GM10248 (cell line): ENCODE measurements at regions not wholly inside any gene's neighbourhood (a gene's known extent, or its start where the extent isn't known, plus 50 kb on each side); places are given as distances from the start of the nearest gene placed in this dataset.

Experiments
- CTCF ChIA-PET: fragments of 300-600 bp; sonication (Branson Sonifier 250); formaldehyde crosslinking; extraction: SDS; loops from one replicate; lab custom pipeline; 2021; ENCODE audit warnings: antibody characterized with exemption; lab: Yijun Ruan, JAX
- POLR2A ChIA-PET: fragments of 350-650 bp; sonication (Branson Sonifier 250); formaldehyde crosslinking; extraction: SDS; loops from one replicate; lab custom pipeline; 2020; ENCODE audit warnings: antibody characterized with exemption; lab: Yijun Ruan, JAX
- DNase-seq: peaks from one replicate; pipeline ENCODE4 v3.0.0; 2012; ENCODE audit errors: extremely low spot score
- TF ChIP-seq, protein P1 (sequence below): IDR thresholded peaks from 2 replicates; pipeline ENCODE4 v1.5.1; 2012; ENCODE audit warnings: mild to moderate bottlenecking, low read depth; ENCODE audit errors: extremely low read depth, missing control alignments, control extremely low read depth

DNA sequence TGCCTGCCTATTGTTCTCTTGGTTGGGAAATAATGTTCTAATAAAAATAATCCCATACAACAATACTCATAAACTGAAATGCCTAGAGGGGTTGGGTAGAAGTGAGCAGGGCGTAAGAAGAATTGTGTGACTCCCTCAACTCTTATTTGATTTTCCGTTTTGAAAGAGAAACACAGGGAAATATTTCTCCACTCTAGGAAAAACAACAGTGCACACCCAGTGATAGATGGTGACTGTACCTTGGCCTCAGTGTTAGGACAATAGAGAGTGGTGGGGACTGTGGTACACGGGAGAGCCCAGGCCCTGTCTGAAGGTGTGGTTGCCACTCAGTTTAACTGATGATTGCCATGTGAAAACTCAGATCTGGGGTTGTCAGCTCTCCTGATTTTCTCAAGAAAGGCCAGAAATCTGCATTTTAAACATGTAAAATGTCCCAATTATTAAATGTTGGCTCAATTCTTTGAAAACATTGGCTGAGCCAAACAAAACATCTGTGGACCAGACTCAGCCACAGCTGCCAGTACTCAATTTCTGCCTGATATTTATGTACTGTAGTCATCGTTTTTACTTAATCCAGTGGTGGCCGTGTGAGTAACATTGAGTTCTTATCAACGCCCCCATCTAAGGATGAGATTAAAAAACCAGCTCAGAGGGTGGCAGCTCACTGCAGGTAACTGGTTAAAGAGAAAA, 103.8 kb upstream of the ZNF618 start:
- ChIA-PET POLR2A (no interaction called here), CTCF (no interaction called here)
- DNase-seq, result no peak
- TF ChIP-seq, protein P1, sequence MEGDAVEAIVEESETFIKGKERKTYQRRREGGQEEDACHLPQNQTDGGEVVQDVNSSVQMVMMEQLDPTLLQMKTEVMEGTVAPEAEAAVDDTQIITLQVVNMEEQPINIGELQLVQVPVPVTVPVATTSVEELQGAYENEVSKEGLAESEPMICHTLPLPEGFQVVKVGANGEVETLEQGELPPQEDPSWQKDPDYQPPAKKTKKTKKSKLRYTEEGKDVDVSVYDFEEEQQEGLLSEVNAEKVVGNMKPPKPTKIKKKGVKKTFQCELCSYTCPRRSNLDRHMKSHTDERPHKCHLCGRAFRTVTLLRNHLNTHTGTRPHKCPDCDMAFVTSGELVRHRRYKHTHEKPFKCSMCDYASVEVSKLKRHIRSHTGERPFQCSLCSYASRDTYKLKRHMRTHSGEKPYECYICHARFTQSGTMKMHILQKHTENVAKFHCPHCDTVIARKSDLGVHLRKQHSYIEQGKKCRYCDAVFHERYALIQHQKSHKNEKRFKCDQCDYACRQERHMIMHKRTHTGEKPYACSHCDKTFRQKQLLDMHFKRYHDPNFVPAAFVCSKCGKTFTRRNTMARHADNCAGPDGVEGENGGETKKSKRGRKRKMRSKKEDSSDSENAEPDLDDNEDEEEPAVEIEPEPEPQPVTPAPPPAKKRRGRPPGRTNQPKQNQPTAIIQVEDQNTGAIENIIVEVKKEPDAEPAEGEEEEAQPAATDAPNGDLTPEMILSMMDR, result no peak

DNA sequence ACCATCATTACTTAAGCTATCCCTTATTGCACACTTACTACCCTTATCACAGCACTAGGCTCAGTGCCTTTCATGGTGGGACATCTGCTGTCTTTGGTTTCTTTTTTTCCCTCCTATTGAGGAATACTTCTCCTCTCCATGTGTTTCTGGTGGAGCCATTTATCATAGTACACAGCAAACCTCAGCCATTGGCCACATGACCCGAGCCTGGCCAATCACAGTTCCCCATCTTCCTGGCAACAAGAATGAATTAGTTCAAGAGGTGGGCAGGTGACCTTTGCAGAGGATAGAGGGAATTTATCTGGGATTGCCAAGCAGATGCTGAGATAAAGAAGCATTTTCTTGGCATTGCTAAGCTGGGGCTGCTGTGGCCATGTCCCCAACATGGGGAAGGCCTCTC, 101.1 kb upstream of the ZNF618 start:
- ChIA-PET CTCF (no interaction called here), POLR2A (no interaction called here)
- TF ChIP-seq, protein P1, result no peak
- DNase-seq, result no peak

DNA sequence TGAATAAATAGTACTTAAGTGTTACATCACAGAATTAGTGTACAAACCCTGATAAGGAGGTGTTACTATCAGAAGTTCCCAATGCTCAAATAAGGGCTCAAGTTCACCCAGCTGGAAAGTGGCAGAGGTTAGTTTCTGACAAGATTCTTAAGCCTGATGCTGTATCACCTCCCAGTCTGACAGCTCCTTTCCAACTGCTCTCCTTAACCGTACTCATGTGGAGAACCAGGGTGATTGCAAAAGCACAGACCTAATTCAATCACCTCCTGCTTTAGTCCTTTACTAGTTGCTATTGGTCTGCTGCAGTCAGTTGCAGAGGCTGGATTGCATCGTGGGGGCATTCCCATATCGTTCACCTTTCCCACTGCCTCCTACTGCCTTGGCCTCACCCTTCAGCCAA, 100.4 kb upstream of the ZNF618 start:
- DNase-seq, result no peak
- CTCF ChIA-PET, result no interaction called here
- POLR2A ChIA-PET, result no interaction called here
- TF ChIP-seq, protein P1, result no peak

DNA sequence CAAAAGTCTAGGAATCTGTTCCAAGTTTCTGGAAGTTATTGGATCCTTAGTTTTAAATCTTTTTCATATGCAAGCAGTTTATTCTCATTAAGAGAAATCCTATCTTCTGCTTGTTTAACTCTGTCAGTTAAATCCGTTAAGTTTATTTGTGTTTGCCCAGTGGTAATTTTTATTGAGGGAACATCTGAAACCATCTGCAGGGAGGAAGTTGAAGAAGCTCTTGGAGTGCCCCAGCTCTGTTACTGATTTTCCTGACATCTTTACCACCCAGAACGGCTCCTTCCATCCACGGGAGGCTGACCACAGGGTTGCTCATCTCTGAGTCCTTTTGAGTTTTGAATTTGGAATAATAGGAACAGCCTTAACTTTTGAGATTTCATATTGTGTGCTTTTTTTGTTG, 99.9 kb upstream of the ZNF618 start:
- no peak for DNase-seq
- POLR2A ChIA-PET, result no interaction called here
- TF ChIP-seq, protein P1, result no peak
- CTCF ChIA-PET, result no interaction called here

DNA sequence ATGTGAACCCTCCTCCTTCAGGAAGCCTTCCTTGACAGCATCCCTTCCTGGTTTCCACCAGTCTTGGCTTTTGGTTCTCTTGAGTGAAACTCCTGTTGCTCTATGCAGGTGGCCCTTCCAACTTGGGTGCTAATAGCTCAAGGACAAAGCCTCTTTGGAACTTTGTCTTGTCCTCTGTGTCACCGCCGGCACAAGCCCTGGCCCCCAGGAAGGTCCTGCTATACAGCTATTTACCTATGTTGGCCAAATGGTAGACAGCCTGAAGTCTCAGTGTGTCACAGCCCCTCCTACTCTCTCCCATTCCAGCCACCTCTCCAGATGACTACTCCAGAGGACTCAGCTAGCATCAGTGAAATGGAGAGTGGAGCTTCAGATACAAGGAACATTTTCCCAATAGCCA, 94.7 kb upstream of the ZNF618 start:
- ChIA-PET CTCF (interaction anchor here (1.1 to 2.1 kb wide), 2 partner anchors 19 to 335 kb away, joined by 3 to 5 read pairs; no protein-coding TSS in a partner anchor), POLR2A (no interaction called here)
- TF ChIP-seq, protein P1, result no peak
- DNase-seq, result no peak

DNA sequence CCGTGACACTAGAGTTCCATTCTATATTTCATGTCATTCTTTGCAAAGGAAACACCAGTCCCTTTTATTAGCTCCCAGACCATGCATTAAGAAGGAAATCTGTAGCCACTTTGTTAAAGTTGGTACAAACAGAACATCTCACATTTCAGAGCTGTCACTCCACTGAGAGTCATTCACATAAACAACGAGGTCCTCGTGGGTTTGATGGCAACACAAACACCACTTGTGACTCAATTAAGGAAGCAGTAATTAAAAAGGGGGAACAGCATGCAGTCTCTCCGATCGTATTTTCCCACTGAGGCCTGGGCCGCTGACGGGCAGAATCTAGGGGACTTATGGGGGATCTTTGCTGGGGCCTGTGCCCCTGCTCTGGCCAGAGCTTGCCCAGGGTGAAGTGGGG, 94.2 kb upstream of the ZNF618 start:
- TF ChIP-seq, protein P1, result no peak
- ChIA-PET POLR2A (no interaction called here), CTCF (interaction anchor here (1.1 to 2.1 kb wide), 2 partner anchors 19 to 336 kb away, joined by 3 to 5 read pairs; no protein-coding TSS in a partner anchor)
- DNase-seq, result no peak
